GM23248 (cell line): ENCODE measurements at regions not wholly inside any gene's neighbourhood (a gene's known extent, or its start where the extent isn't known, plus 50 kb on each side); places are given as distances from the start of the nearest gene placed in this dataset.

ENCODE experiments used
- DNase-seq: peaks from one replicate; pipeline ENCODE4 v3.0.0-alpha.2; 2015
- H2AFZ ChIP-seq: fragments of 200-600 bp; sonication (generic); 2 replicates; pipeline ENCODE4 v1.6.1; 2016; ENCODE audit warnings: antibody characterized with exemption
- H3F3A ChIP-seq: fragments of 200-600 bp; sonication (generic); 2 replicates; pipeline ENCODE4 v1.6.1; 2016; ENCODE audit warnings: mild to moderate bottlenecking, antibody characterized with exemption, mixed run types; ENCODE audit not compliant: insufficient read depth
- H3K27ac ChIP-seq: fragments of 200-600 bp; sonication (generic); 2 replicates; pipeline ENCODE4 v1.5.1; 2016; ENCODE audit warnings: mild to moderate bottlenecking
- H3K27me3 ChIP-seq: fragments of 200-600 bp; sonication (generic); replicated peaks from 2 replicates; pipeline ENCODE4 v1.6.1; 2016; ENCODE audit warnings: mild to moderate bottlenecking; ENCODE audit not compliant: insufficient read depth
- H3K36me3 ChIP-seq: fragments of 200-600 bp; sonication (generic); 2 replicates; pipeline ENCODE4 v1.6.1; 2016; ENCODE audit warnings: low read depth, mild to moderate bottlenecking
- H3K4me1 ChIP-seq: fragments of 200-600 bp; sonication (generic); 2 replicates; pipeline ENCODE4 v1.6.1; 2016; ENCODE audit warnings: mild to moderate bottlenecking; ENCODE audit not compliant: insufficient read depth
- H3K4me2 ChIP-seq: fragments of 200-600 bp; sonication (generic); one replicate; pipeline ENCODE4 v1.6.1; 2016; ENCODE audit warnings: mild to moderate bottlenecking; ENCODE audit not compliant: unreplicated experiment
- H3K4me3 ChIP-seq: fragments of 200-600 bp; sonication (generic); 2 replicates; pipeline ENCODE4 v1.5.1; 2016; ENCODE audit warnings: mild to moderate bottlenecking
- H3K79me2 ChIP-seq: fragments of 200-600 bp; sonication (generic); 2 replicates; pipeline ENCODE4 v1.6.1; 2016; ENCODE audit warnings: mild to moderate bottlenecking; ENCODE audit not compliant: insufficient read depth
- H3K9ac ChIP-seq: fragments of 200-600 bp; sonication (generic); 2 replicates; pipeline ENCODE4 v1.6.1; 2016; ENCODE audit warnings: mild to moderate bottlenecking
- H3K9me2 ChIP-seq: fragments of 200-600 bp; sonication (generic); 2 replicates; pipeline ENCODE4 v1.6.1; 2016; ENCODE audit warnings: mixed run types, mild to moderate bottlenecking, moderate library complexity; ENCODE audit not compliant: insufficient read depth
- H3K9me3 ChIP-seq: fragments of 200-600 bp; sonication (generic); one replicate; pipeline ENCODE4 v1.6.1; 2017; ENCODE audit warnings: low read depth
- H4K20me1 ChIP-seq: fragments of 200-600 bp; sonication (generic); 2 replicates; pipeline ENCODE4 v1.6.0; 2016; ENCODE audit not compliant: insufficient read depth
- EZH2 ChIP-seq: fragments of 200-600 bp; sonication (generic); IDR thresholded peaks from 2 replicates; pipeline ENCODE4 v1.6.1; 2018; ENCODE audit warnings: antibody characterized with exemption, mild to moderate bottlenecking; ENCODE audit not compliant: insufficient read depth, poor library complexity, severe bottlenecking
- EZH2phosphoT487 ChIP-seq: fragments of 200-600 bp; sonication (generic); IDR thresholded peaks from 2 replicates; pipeline ENCODE4 v1.6.1; 2018; ENCODE audit warnings: antibody characterized with exemption, moderate library complexity, mild to moderate bottlenecking, low read depth; ENCODE audit not compliant: insufficient read depth
- WGBS, 2 experiments: methylation state at CpG; one replicate each; pipeline ENCODE4 v1.1.6; 2015 to 2017; ENCODE audit warnings: low lambda C conversion rate in 2 of 2, low coverage in 1 of 2; ENCODE audit errors: missing lambda C conversion rate in 2 of 2; 5-methylcytosine and 5-hydroxymethylcytosine counted together
- in situ Hi-C: fragments of 300-500 bp; cut with MboI; formaldehyde crosslinking; loops from 2 replicates; pipeline ENCODE4 v1.15.0; 2020

DNA sequence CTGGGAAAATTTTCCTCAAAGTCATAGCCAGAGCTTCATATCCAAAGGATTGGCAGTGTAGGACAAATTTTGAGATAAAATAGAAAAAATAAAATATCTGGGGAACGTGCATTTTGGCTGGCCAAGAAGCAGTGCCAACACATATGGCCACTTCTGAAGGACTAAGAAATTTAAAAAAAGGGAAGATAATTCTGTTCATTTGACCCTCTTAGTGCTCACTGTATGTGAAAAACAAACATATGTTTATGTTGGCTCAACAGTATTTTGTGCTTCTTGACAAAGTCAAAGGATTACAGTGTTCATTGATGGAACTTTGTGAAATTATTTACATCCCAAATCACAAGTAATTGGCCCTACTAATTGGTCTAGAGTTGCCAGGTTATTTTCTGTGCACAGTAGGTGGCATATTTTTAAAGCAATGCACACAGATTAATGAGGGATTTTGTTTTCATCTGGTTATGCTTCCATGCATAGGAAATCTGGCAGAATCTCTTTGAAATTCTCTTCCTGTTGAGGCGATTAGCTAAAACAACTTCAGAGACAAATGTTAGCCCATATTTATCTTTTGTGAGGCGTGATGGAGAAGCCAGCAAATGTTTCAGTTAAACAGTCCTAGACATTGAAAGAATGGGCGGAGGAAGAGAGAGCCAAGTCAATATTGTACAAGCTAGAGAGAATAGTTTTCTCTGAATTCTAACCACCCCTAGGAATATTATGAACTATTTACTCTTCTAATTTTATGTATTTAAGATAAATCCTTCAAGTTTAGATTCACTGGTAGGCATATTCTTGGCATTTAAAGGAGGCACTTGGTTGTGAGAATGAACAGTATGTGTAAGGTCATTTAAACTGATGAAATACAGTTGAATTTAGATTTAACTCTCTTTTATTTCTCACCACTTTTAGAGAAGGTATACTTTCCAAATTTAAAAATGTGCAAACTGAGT lies 237.7 kb upstream of the MBL2 start:
- no peak for TF ChIP-seq EZH2phosphoT487
- TF ChIP-seq EZH2 = no peak

DNA sequence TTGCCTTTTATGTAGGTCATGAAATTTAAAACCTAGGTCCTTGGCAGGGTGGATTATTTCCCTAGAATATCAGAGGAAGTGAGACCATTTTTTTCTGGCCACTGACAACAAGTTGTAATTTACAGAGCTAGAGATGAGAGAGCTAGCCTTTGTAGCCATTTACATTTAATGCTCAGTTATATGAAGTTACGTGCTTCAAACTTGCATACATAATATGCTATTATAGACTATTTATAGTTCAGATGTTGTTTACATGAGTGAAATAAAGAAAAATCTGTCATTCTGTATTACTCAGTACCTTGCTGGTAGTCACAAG lies 234.9 kb upstream of the MBL2 start:
- no peaks in the 10 kb centered on the region for H3K36me3 ChIP-seq
- DNase-seq = no peak
- no peaks in the 10 kb centered on the region for H3F3A ChIP-seq
- no peaks in the 10 kb centered on the region for H3K4me1 ChIP-seq
- no peak overlapping the region for H3K4me2 ChIP-seq
- no peaks in the 10 kb centered on the region for H3K27me3 ChIP-seq
- no peaks in the 10 kb centered on the region for H3K79me2 ChIP-seq
- H3K9me2 ChIP-seq = no peaks in the 10 kb centered on the region
- no peak for TF ChIP-seq EZH2
- TF ChIP-seq EZH2phosphoT487 = no peak
- H4K20me1 ChIP-seq = no peaks in the 10 kb centered on the region
- in situ Hi-C loops = no loop called here
- WGBS, 2 experiments = 44 to 45% methylated on average over 1 of the region's 1 CpG
- H3K27ac ChIP-seq = no peak overlapping the region
- no peak overlapping the region for H3K4me3 ChIP-seq
- no peak overlapping the region for H2AFZ ChIP-seq
- H3K9me3 ChIP-seq = no peaks in the 10 kb centered on the region
- no peak overlapping the region for H3K9ac ChIP-seq

More for the DNA sequence above, 237.7 kb upstream of the MBL2 start:
- no peaks in the 10 kb centered on the region for H3K9me2 ChIP-seq
- no peak overlapping the region for H3K27ac ChIP-seq
- H3F3A ChIP-seq = no peaks in the 10 kb centered on the region
- WGBS, 2 experiments = 4 to 9% methylated on average over 4 of the region's 4 CpGs
- in situ Hi-C loops = no loop called here
- no peaks in the 10 kb centered on the region for H3K36me3 ChIP-seq
- H2AFZ ChIP-seq = no peak overlapping the region
- no peaks in the 10 kb centered on the region for H3K4me1 ChIP-seq
- H3K4me2 ChIP-seq = no peak overlapping the region
- no peaks in the 10 kb centered on the region for H3K27me3 ChIP-seq
- H3K79me2 ChIP-seq = no peaks in the 10 kb centered on the region
- no peak overlapping the region for H3K9ac ChIP-seq
- no peak overlapping the region for H3K4me3 ChIP-seq
- H4K20me1 ChIP-seq = no peaks in the 10 kb centered on the region
- no peak for DNase-seq
- no peaks in the 10 kb centered on the region for H3K9me3 ChIP-seq

DNA sequence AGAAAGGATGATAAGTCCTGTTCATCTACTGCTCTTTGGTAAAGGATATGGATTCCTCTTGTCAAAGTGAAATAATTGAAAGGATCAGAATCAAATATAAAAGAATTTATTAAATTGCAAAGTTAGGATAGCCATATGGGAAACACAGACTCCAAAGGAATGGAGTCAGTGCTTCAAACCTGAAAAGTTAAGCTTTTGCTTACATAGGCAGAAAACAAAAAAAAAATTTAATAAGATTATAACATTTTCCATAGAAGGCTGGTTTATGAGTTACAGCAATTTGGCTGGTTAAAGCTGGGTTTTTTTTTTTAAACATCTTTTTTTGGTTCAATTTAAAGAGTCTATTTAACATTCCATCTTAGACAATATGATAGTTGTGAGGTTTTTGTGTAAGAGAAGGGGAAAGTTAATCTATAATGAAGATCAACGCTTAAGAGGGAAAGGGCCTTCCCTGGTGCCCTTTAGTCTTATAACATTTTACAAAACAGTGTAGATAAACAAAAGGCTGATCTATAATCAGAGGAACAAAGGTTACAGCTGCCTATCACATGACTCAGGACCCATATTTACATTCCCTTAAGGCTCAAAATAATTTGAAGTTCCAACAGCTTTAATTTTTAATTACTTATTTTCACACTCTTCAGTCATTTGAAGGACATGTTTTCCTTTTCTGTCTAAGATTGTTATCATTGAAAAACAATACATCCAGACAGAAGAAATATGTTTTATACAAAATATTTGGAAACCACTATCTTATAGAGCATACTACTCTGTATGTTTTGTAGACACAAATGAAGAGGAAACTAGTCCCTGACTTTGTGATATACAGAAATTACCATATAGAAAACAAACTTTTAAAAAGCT lies 234.3 kb upstream of the MBL2 start:
- H3K79me2 ChIP-seq = no peaks in the 10 kb centered on the region
- no peak overlapping the region for H3K4me3 ChIP-seq
- no peaks in the 10 kb centered on the region for H3K9me2 ChIP-seq
- no peak overlapping the region for H3K27ac ChIP-seq
- H3K27me3 ChIP-seq = no peaks in the 10 kb centered on the region
- H3K4me1 ChIP-seq = no peaks in the 10 kb centered on the region
- H3K36me3 ChIP-seq = no peaks in the 10 kb centered on the region
- H3F3A ChIP-seq = no peaks in the 10 kb centered on the region
- H2AFZ ChIP-seq = no peak overlapping the region
- TF ChIP-seq EZH2 = no peak
- no peak for TF ChIP-seq EZH2phosphoT487
- H4K20me1 ChIP-seq = no peaks in the 10 kb centered on the region
- H3K9me3 ChIP-seq = no peaks in the 10 kb centered on the region
- in situ Hi-C loops = no loop called here
- no peak overlapping the region for H3K9ac ChIP-seq
- DNase-seq = no peak
- 83 to 91% methylated on average over 1 of the region's 1 CpG for WGBS, 2 experiments
- no peak overlapping the region for H3K4me2 ChIP-seq

- H3K27ac ChIP-seq = no peak overlapping the region
- no peak overlapping the region for H3K4me2 ChIP-seq
- DNase-seq = no peak
- H3K9me2 ChIP-seq = no peaks in the 10 kb centered on the region
- 20 to 23% methylated on average over 3 of the region's 3 CpGs for WGBS, 2 experiments
- H3K4me3 ChIP-seq = no peak overlapping the region
- TF ChIP-seq EZH2phosphoT487 (no peak), EZH2 (no peak)
- H3K9me3 ChIP-seq = no peaks in the 10 kb centered on the region
- no peaks in the 10 kb centered on the region for H3K4me1 ChIP-seq
- no peak overlapping the region for H2AFZ ChIP-seq
- no peaks in the 10 kb centered on the region for H3K36me3 ChIP-seq
- no peaks in the 10 kb centered on the region for H4K20me1 ChIP-seq
- in situ Hi-C loops = no loop called here
- H3K79me2 ChIP-seq = no peaks in the 10 kb centered on the region
- no peak overlapping the region for H3K9ac ChIP-seq
- no peaks in the 10 kb centered on the region for H3F3A ChIP-seq
- H3K27me3 ChIP-seq = no peaks in the 10 kb centered on the region
Observed at GRCh38 chr10:53005612-53006345, 233.2 kb upstream of the MBL2 start.
